Endothelial cell of umbilical vein (primary cell): ENCODE measurements at regions not wholly inside any gene's neighbourhood (a gene's known extent, or its start where the extent isn't known, plus 50 kb on each side); places are given as distances from the start of the nearest gene placed in this dataset.

Source experiments
- BruUV-seq: library from RNA; stranded (reverse); fragments of 400-500 nt; replicated peaks from 2 replicates; lab custom pipeline; 2021; lab: Mats Ljungman, UMichigan
- CTCF ChIA-PET: fragments of 300-600, 350-600 bp; sonication (Branson Sonifier 250); formaldehyde crosslinking; loops from one replicate; lab custom pipeline; 2021; ENCODE audit warnings: antibody characterized with exemption, inconsistent platforms; lab: Charles Lee
- POLR2A ChIA-PET: fragments of 300-600, 350-600 bp; sonication (Branson Sonifier 250); formaldehyde crosslinking; loops from one replicate; lab custom pipeline; 2021; ENCODE audit warnings: antibody characterized with exemption, inconsistent platforms; lab: Charles Lee
- DNase-seq: peaks from one replicate; pipeline ENCODE4 v3.0.0-alpha.2; 2011; ENCODE audit warnings: low read depth, low spot score
- FAIRE-seq: peaks from 2 replicates; lab custom pipeline; 2011; peaks lifted over from hg19 to GRCh38; lab: Jason Lieb, UNC
- H2AFZ ChIP-seq: 2 replicates; pipeline ENCODE4 v1.6.0; 2012; ENCODE audit warnings: low read depth, low read length, control low read depth, inconsistent platforms
- H3K27ac ChIP-seq: 2 replicates; pipeline ENCODE4 v1.5.1; 2011; ENCODE audit warnings: low read depth, mild to moderate bottlenecking, control low read depth, low read length, moderate library complexity; ENCODE audit not compliant: insufficient read depth
- H3K27me3 ChIP-seq, 2 experiments: 2 replicates each; pipeline versions ENCODE4 v1.6.0 to v1.6.1; 2011; ENCODE audit warnings: low read length in 2 of 2, mixed read lengths in 1 of 2; ENCODE audit not compliant: control insufficient read depth in 2 of 2, insufficient read depth in 2 of 2
- H3K36me3 ChIP-seq, 2 experiments: 2 replicates in 1 of 2; 3 replicates in 1 of 2; pipeline ENCODE4 v1.5.1; 2011; ENCODE audit warnings: low read length in 2 of 2, mild to moderate bottlenecking in 1 of 2, moderate library complexity in 1 of 2; ENCODE audit not compliant: control insufficient read depth in 2 of 2, insufficient read depth in 2 of 2; ENCODE audit errors: extremely low read depth in 1 of 2
- H3K4me1 ChIP-seq: 3 replicates; pipeline ENCODE4 v1.5.1; 2011; ENCODE audit warnings: mild to moderate bottlenecking, low read length; ENCODE audit not compliant: control insufficient read depth, insufficient read depth; ENCODE audit errors: extremely low read depth
- H3K4me2 ChIP-seq: 2 replicates; pipeline ENCODE4 v1.6.1; 2011; ENCODE audit warnings: low read length, control low read depth, mixed read lengths; ENCODE audit not compliant: insufficient read depth
- H3K4me3 ChIP-seq, 3 experiments: fragments of 200-600 bp in 1 of 3; sonication (generic), shearing (Covaris generic) in 1 of 3; replicated peaks in 1 of 3; 2 replicates each; pipeline ENCODE4 v1.5.1; 2011 to 2016; ENCODE audit warnings: control low read depth in 3 of 3, low read length in 3 of 3, mild to moderate bottlenecking in 2 of 3, inconsistent platforms in 1 of 3, low read depth in 1 of 3, moderate library complexity in 1 of 3; ENCODE audit not compliant: insufficient read depth in 1 of 3
- H3K79me2 ChIP-seq: 2 replicates; pipeline ENCODE4 v1.6.0; 2012; ENCODE audit warnings: low read length, inconsistent platforms; ENCODE audit not compliant: control insufficient read depth, insufficient read depth
- H3K9ac ChIP-seq: replicated peaks from 2 replicates; pipeline ENCODE3; 2011; ENCODE audit warnings: low read length, control low read depth; ENCODE audit not compliant: insufficient read depth; ENCODE audit errors: extremely low read depth
- H3K9me1 ChIP-seq: replicated peaks from 3 replicates; pipeline ENCODE4 v1.6.0; 2011; ENCODE audit warnings: mild to moderate bottlenecking, low read length; ENCODE audit not compliant: control insufficient read depth, insufficient read depth; ENCODE audit errors: extremely low read depth
- H3K9me3 ChIP-seq: replicated peaks from 2 replicates; pipeline ENCODE4 v1.5.1; 2012; ENCODE audit warnings: low read length, inconsistent platforms; ENCODE audit not compliant: control insufficient read depth, insufficient read depth
- H4K20me1 ChIP-seq: replicated peaks from 2 replicates; pipeline ENCODE3; 2011; ENCODE audit warnings: mild to moderate bottlenecking, low read length; ENCODE audit not compliant: control insufficient read depth, insufficient read depth; ENCODE audit errors: extremely low read depth
- CTCF ChIP-seq, 2 donors: IDR thresholded peaks; 1 replicate in 1 of 2; 2 replicates in 1 of 2; pipeline ENCODE4 v1.5.1; 2011; ENCODE audit warnings: low read length in 2 of 2, mild to moderate bottlenecking in 2 of 2, moderate library complexity in 2 of 2, control low read depth in 1 of 2, inconsistent platforms in 1 of 2, low read depth in 1 of 2; ENCODE audit not compliant: insufficient read depth in 1 of 2; ENCODE audit errors: extremely low read depth in 1 of 2
- EZH2 ChIP-seq: IDR thresholded peaks from 2 replicates; pipeline ENCODE4 v1.6.1; 2012; ENCODE audit warnings: borderline replicate concordance, low read depth, mild to moderate bottlenecking, moderate library complexity, low read length, inconsistent platforms; ENCODE audit not compliant: severe bottlenecking
- FOS ChIP-seq: IDR thresholded peaks from 2 replicates; pipeline ENCODE4 v1.6.1; 2011; ENCODE audit warnings: mild to moderate bottlenecking, low read length, moderate library complexity, borderline replicate concordance; ENCODE audit not compliant: insufficient read depth
- GATA2 ChIP-seq: IDR thresholded peaks from 2 replicates; pipeline ENCODE4 v1.7.0; 2011; ENCODE audit warnings: low read depth, mild to moderate bottlenecking, moderate library complexity, mixed read lengths, low read length; ENCODE audit not compliant: insufficient read length, insufficient read depth
- JUN ChIP-seq: IDR thresholded peaks from 2 replicates; pipeline ENCODE4 v1.6.1; 2011; ENCODE audit warnings: borderline replicate concordance, low read depth; ENCODE audit not compliant: insufficient read length, insufficient read depth
- MAX ChIP-seq: IDR thresholded peaks from 2 replicates; pipeline ENCODE4 v1.6.1; 2011; ENCODE audit not compliant: insufficient read depth, insufficient read length
- MYC ChIP-seq: IDR thresholded peaks from one replicate; pipeline ENCODE4 v1.6.1; 2011; ENCODE audit warnings: mild to moderate bottlenecking, low read depth, low read length
- POLR2A ChIP-seq: IDR thresholded peaks from 2 replicates; pipeline ENCODE4 v1.6.1; 2012; ENCODE audit warnings: low read depth, mild to moderate bottlenecking, control low read depth, low read length
- POLR2AphosphoS5 ChIP-seq: IDR thresholded peaks from 2 replicates; pipeline ENCODE4 v1.6.1; 2012; ENCODE audit warnings: low read depth, mild to moderate bottlenecking, control low read depth, low read length, moderate library complexity; ENCODE audit not compliant: insufficient read depth
- dilution Hi-C: fragments of 300-500 bp; cut with MboI; formaldehyde crosslinking; loops from one replicate; pipeline ENCODE4 v1.15.0; 2019; ENCODE audit warnings: low sequenced_read_pairs; ENCODE audit not compliant: extremely low pct_ligation_motif_present
- intact Hi-C: fragments of 100-400 bp; cut with micrococcal nuclease; formaldehyde crosslinking; loops from one replicate; pipeline ENCODE4 v1.10.0; 2022

GRCh38 chr1:188904201-188904600, 1573.5 kb downstream of the BRINP3 start:
- no peak overlapping the region for H3K4me3 ChIP-seq
- no peak overlapping the region for H3K4me2 ChIP-seq
- H3K79me2 ChIP-seq: no peaks in the 10 kb centered on the region
- BruUV-seq: no TSS peak
- no peak overlapping the region for H3K9ac ChIP-seq
- no peaks in the 10 kb centered on the region for H3K9me1 ChIP-seq
- dilution Hi-C loops (no loop called here), intact Hi-C loops (no loop called here)
- H3K27me3 ChIP-seq: no peaks in the 10 kb centered on the region
- H2AFZ ChIP-seq: no peak overlapping the region
- H3K9me3 ChIP-seq: no peaks in the 10 kb centered on the region
- TF ChIP-seq POLR2AphosphoS5: no peak
- peak; percentile 42 for TF ChIP-seq GATA2
- TF ChIP-seq FOS: peak; percentile 24
- FAIRE-seq (no peak), DNase-seq (peak; percentile 12)
- ChIA-PET POLR2A (no interaction called here), CTCF (no interaction called here)
- no peaks in the 10 kb centered on the region for H4K20me1 ChIP-seq
- H3K27ac ChIP-seq: no peak overlapping the region
- H3K36me3 ChIP-seq: no peaks in the 10 kb centered on the region
- no peaks in the 10 kb centered on the region for H3K4me1 ChIP-seq

DNA sequence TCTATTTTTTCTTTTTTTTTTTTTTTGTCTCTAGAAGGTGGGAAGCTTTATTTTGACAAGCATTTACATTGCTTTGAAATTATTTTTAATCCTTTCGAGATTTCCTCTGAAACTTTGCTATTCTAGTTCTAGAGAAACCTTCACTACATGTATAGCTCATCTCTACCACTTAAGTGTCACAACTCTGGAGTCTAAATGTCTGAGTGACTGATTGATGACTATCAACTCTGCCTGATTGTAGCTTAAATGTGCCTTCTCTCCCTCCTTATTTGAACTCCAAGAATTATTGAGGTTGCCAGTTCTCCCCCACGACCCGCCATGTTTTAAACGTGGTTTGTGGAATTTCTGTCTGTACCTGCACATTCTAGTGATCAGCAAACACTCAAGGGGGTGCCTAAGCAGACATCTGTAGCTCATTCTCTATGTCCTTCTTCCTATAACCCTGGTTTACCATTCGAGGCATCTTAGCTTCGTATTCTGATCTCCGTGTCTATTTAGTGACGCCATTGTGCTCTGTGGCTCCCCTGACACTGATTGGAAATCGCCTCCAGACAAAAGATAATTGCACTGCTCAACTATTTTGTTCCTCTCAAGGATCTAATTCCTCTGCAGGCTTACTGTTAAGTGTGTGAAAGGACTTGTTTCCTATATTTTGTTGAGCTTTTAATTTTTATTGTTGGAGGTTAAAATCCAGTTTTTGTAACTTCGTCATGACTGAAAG, 1570.6 kb downstream of the BRINP3 start:
- DNase-seq (no peak), FAIRE-seq (no peak)
- Histone ChIP-seq H2AFZ (peak overlapping the region; percentile 30), H3K4me1 (no peaks in the 10 kb centered on the region), H3K4me2 (no peak overlapping the region), H3K27me3 (no peaks in the 10 kb centered on the region), H3K9me3 (no peaks in the 10 kb centered on the region), H3K27ac (no peak overlapping the region), H3K9me1 (no peaks in the 10 kb centered on the region), H3K4me3 (no peak overlapping the region), H3K79me2 (no peaks in the 10 kb centered on the region), H3K9ac (no peak overlapping the region), H4K20me1 (no peaks in the 10 kb centered on the region), H3K36me3 (no peaks in the 10 kb centered on the region)
- no peak for TF ChIP-seq CTCF (IDR thresholded peaks at IDR 0.05; ENCODE audit: extremely low read depth in 1 of 2, insufficient read depth in 1 of 2, low read depth in 1 of 2, low read length in 2 of 2)
- TF ChIP-seq POLR2AphosphoS5: no peak
- TF ChIP-seq MAX: no peak
- TF ChIP-seq POLR2A: no peak
- no peak for TF ChIP-seq FOS
- TF ChIP-seq MYC: no peak
- no peak for TF ChIP-seq GATA2
- TF ChIP-seq JUN: no peak
- TF ChIP-seq EZH2: no peak
- ChIA-PET CTCF (interaction anchor here (0.9 to 1.4 kb wide), 4 partner anchors 9 to 77 kb away, joined by 3 to 11 read pairs (median 4); no protein-coding TSS in a partner anchor), POLR2A (no interaction called here)
- intact Hi-C loops: no loop called here
- dilution Hi-C loops: no loop called here
- BruUV-seq: no TSS peak
